Adipocyte (in vitro differentiated cells): ENCODE measurements at regions not wholly inside any gene's neighbourhood (a gene's known extent, or its start where the extent isn't known, plus 50 kb on each side); places are given as distances from the start of the nearest gene placed in this dataset.

ENCODE experiments used
- DNase-seq: peaks from one replicate; pipeline ENCODE4 v3.0.0-alpha.2; 2015; ENCODE audit warnings: low read depth
- H3K27me3 ChIP-seq: replicated peaks from 2 replicates; pipeline ENCODE4 v1.7.0; 2013; ENCODE audit warnings: mild to moderate bottlenecking, low read length, moderate library complexity; ENCODE audit not compliant: control insufficient read depth, insufficient read depth
- H3K36me3 ChIP-seq: 2 replicates; pipeline ENCODE4 v1.7.0; 2013; ENCODE audit warnings: low read length, mild to moderate bottlenecking, moderate library complexity; ENCODE audit not compliant: control insufficient read depth, insufficient read depth, severe bottlenecking
- H3K4me1 ChIP-seq: 2 replicates; pipeline ENCODE4 v1.7.0; 2013; ENCODE audit warnings: mild to moderate bottlenecking, low read length, moderate library complexity; ENCODE audit not compliant: control insufficient read depth, insufficient read depth
- H3K4me3 ChIP-seq: 2 replicates; pipeline ENCODE4 v1.7.0; 2013; ENCODE audit warnings: mild to moderate bottlenecking, low read length, moderate library complexity
- H3K9ac ChIP-seq: 2 replicates; pipeline ENCODE4 v1.7.0; 2013; ENCODE audit warnings: mild to moderate bottlenecking, low read length, moderate library complexity
- H3K9me3 ChIP-seq: 2 replicates; pipeline ENCODE4 v1.7.0; 2013; ENCODE audit warnings: mild to moderate bottlenecking, low read length, moderate library complexity; ENCODE audit not compliant: control insufficient read depth

GRCh38 chr2:223541546-223541945 lies 60.6 kb downstream of the SCG2 start:
- peak; percentile 42 for DNase-seq
- Histone ChIP-seq H3K9ac (no peak overlapping the region), H3K4me1 (peaks cover 15% of the 10 kb centered on the region), H3K27me3 (no peaks in the 10 kb centered on the region), H3K36me3 (no peaks in the 10 kb centered on the region), H3K9me3 (no peaks in the 10 kb centered on the region), H3K4me3 (no peak overlapping the region)

- DNase-seq: no peak
- Histone ChIP-seq H3K27me3 (no peaks in the 10 kb centered on the region), H3K4me3 (no peak overlapping the region), H3K9me3 (no peaks in the 10 kb centered on the region), H3K36me3 (no peaks in the 10 kb centered on the region), H3K9ac (no peak overlapping the region), H3K4me1 (peaks cover 15% of the 10 kb centered on the region)
Observed at GRCh38 chr2:223542501-223542900, 59.7 kb downstream of the SCG2 start.

GRCh38 chr2:223545406-223545805 lies 56.8 kb downstream of the SCG2 start:
- Histone ChIP-seq H3K36me3 (no peaks in the 10 kb centered on the region), H3K4me1 (peaks cover 11% of the 10 kb centered on the region), H3K9ac (no peak overlapping the region), H3K9me3 (no peaks in the 10 kb centered on the region), H3K4me3 (no peak overlapping the region), H3K27me3 (no peaks in the 10 kb centered on the region)
- no peak for DNase-seq

GRCh38 chr2:223545830-223546229 lies 56.3 kb downstream of the SCG2 start:
- DNase-seq: peak; percentile 28
- Histone ChIP-seq H3K9ac (no peak overlapping the region), H3K27me3 (no peaks in the 10 kb centered on the region), H3K36me3 (no peaks in the 10 kb centered on the region), H3K4me1 (peaks cover 11% of the 10 kb centered on the region), H3K4me3 (no peak overlapping the region), H3K9me3 (no peaks in the 10 kb centered on the region)
